Karpas-422 (cell line): ENCODE measurements at regions not wholly inside any gene's neighbourhood (a gene's known extent, or its start where the extent isn't known, plus 50 kb on each side); places are given as distances from the start of the nearest gene placed in this dataset. TPM values are rescaled to one million over a fixed set of nuclear protein-coding genes. Genes with fewer than 3 reads are reported as not detected.

Source experiments
- DNase-seq: peaks from one replicate; pipeline ENCODE4 v3.0.0-alpha.2; 2015
- H2AFZ ChIP-seq: fragments of 200-600 bp; sonication (generic); 2 replicates; pipeline ENCODE4 v1.6.1; 2014; ENCODE audit warnings: antibody characterized with exemption, low read length, mixed read lengths
- H3K27ac ChIP-seq: fragments of 200-600 bp; sonication (generic); 2 replicates; pipeline ENCODE4 v1.5.1; 2014; ENCODE audit warnings: mild to moderate bottlenecking, low read length, moderate library complexity
- H3K27me3 ChIP-seq: fragments of 200-600 bp; sonication (generic); 2 replicates; pipeline ENCODE4 v1.6.1; 2014; ENCODE audit warnings: low read length, mixed read lengths
- H3K36me3 ChIP-seq: fragments of 200-600 bp; sonication (generic); 2 replicates; pipeline ENCODE4 v1.6.1; 2014; ENCODE audit warnings: low read length, mixed read lengths; ENCODE audit not compliant: insufficient read depth
- H3K4me1 ChIP-seq: fragments of 200-600 bp; sonication (generic); 2 replicates; pipeline ENCODE4 v1.6.1; 2014; ENCODE audit warnings: mild to moderate bottlenecking, low read length, mixed read lengths
- H3K4me2 ChIP-seq: fragments of 200-600 bp; sonication (generic); 2 replicates; pipeline ENCODE4 v1.6.1; 2014; ENCODE audit warnings: low read length, low read depth, mild to moderate bottlenecking; ENCODE audit not compliant: poor library complexity, severe bottlenecking
- H3K4me3 ChIP-seq: fragments of 200-600 bp; sonication (generic); 2 replicates; pipeline ENCODE4 v1.5.1; 2014; ENCODE audit warnings: mild to moderate bottlenecking, antibody characterized with exemption, low read length, mixed read lengths
- H3K79me2 ChIP-seq: fragments of 200-600 bp; sonication (generic); 2 replicates; pipeline ENCODE4 v1.6.1; 2014; ENCODE audit warnings: mild to moderate bottlenecking, low read length, mixed read lengths
- H3K9ac ChIP-seq: fragments of 200-600 bp; sonication (generic); 2 replicates; pipeline ENCODE4 v1.6.0; 2014; ENCODE audit warnings: low read length
- H3K9me2 ChIP-seq: fragments of 200-600 bp; sonication (generic), shearing (Covaris generic); replicated peaks from 2 replicates; pipeline ENCODE4 v1.6.0; 2014; ENCODE audit warnings: mild to moderate bottlenecking, low read length, moderate library complexity; ENCODE audit not compliant: insufficient read depth
- H3K9me3 ChIP-seq: fragments of 300-700, 200-600 bp; sonication (generic); 2 replicates; pipeline ENCODE4 v1.6.1; 2014; ENCODE audit warnings: low read length, mixed read lengths
- H4K20me1 ChIP-seq: fragments of 200-600 bp; sonication (generic); 2 replicates; pipeline ENCODE4 v1.6.1; 2014; ENCODE audit warnings: mild to moderate bottlenecking, antibody characterized with exemption, low read length, low read depth; ENCODE audit not compliant: insufficient read depth
- small RNA-seq: library from RNA; depleted of rRNA; stranded (forward); fragments of <200 nt; gene quantifications from one replicate; pipeline ENCODE3, GENCODE V24; 2014

- Histone ChIP-seq H3K9me3 (no peaks in the 10 kb centered on the region), H3K36me3 (no peaks in the 10 kb centered on the region), H3K9ac (no peak overlapping the region), H3K27me3 (no peaks in the 10 kb centered on the region), H3K27ac (no peak overlapping the region), H3K79me2 (no peaks in the 10 kb centered on the region), H4K20me1 (no peaks in the 10 kb centered on the region), H3K4me1 (no peaks in the 10 kb centered on the region), H3K9me2 (no peaks in the 10 kb centered on the region), H2AFZ (no peak overlapping the region), H3K4me3 (no peak overlapping the region), H3K4me2 (no peak overlapping the region)
- no peak for DNase-seq
Observed at GRCh38 chr11:121692236-121692635, 239.5 kb upstream of the SORL1-AS1 start.

GRCh38 chr11:121688860-121689614 is 236.3 kb upstream of the SORL1-AS1 start:
- Histone ChIP-seq H3K9me3 (no peaks in the 10 kb centered on the region), H3K27ac (no peak overlapping the region), H2AFZ (no peak overlapping the region), H3K9me2 (no peaks in the 10 kb centered on the region), H3K4me1 (no peaks in the 10 kb centered on the region), H3K36me3 (no peaks in the 10 kb centered on the region), H3K27me3 (no peaks in the 10 kb centered on the region), H3K79me2 (no peaks in the 10 kb centered on the region), H3K9ac (no peak overlapping the region), H4K20me1 (no peaks in the 10 kb centered on the region), H3K4me3 (no peak overlapping the region), H3K4me2 (no peak overlapping the region)
- no peak for DNase-seq

- Histone ChIP-seq H3K9me2 (no peaks in the 10 kb centered on the region), H3K9ac (no peak overlapping the region), H3K27ac (no peak overlapping the region), H2AFZ (no peak overlapping the region), H3K4me2 (no peak overlapping the region), H3K4me3 (no peak overlapping the region), H3K4me1 (no peaks in the 10 kb centered on the region), H4K20me1 (no peaks in the 10 kb centered on the region), H3K79me2 (no peaks in the 10 kb centered on the region), H3K9me3 (no peaks in the 10 kb centered on the region), H3K27me3 (no peaks in the 10 kb centered on the region), H3K36me3 (no peaks in the 10 kb centered on the region)
- no peak for DNase-seq
Observed at GRCh38 chr11:121688055-121688491, 235.3 kb upstream of the SORL1-AS1 start.

GRCh38 chr11:121683791-121684190 is 231.0 kb upstream of the SORL1-AS1 start:
- no peaks in the 10 kb centered on the region for H3K79me2 ChIP-seq
- H4K20me1 ChIP-seq: no peaks in the 10 kb centered on the region
- H3K4me1 ChIP-seq: no peaks in the 10 kb centered on the region
- H3K36me3 ChIP-seq: no peaks in the 10 kb centered on the region
- no peak overlapping the region for H3K4me2 ChIP-seq
- no peak for DNase-seq
- H2AFZ ChIP-seq: no peak overlapping the region
- no peak overlapping the region for H3K27ac ChIP-seq
- no peaks in the 10 kb centered on the region for H3K9me2 ChIP-seq
- no peaks in the 10 kb centered on the region for H3K27me3 ChIP-seq
- H3K9ac ChIP-seq: no peak overlapping the region
- H3K4me3 ChIP-seq: no peak overlapping the region
- no peaks in the 10 kb centered on the region for H3K9me3 ChIP-seq

Small RNA genes in the stretch of these regions (small RNA-seq; reads per million reads assigned to genes)
- gene RNU6-256P: not detected
